GM12878 (cell line): ENCODE measurements at regions not wholly inside any gene's neighbourhood (a gene's known extent, or its start where the extent isn't known, plus 50 kb on each side); places are given as distances from the start of the nearest gene placed in this dataset.

Experiments
- ATAC-seq: fragments of 200-7000 bp; cut with Tn5 transposase; 3 replicates; pipeline ENCODE4 v1.9.1; 2020; ENCODE audit warnings: mild to moderate bottlenecking, moderate library complexity
- BruUV-seq: library from RNA; stranded (reverse); fragments of 400-500 nt; replicated peaks from 2 replicates; lab custom pipeline; 2021; lab: Mats Ljungman, UMichigan
- CTCF ChIA-PET: fragments of 300-600 bp; sonication (Branson Sonifier 250); formaldehyde crosslinking; extraction: SDS; loops from one replicate; lab custom pipeline; 2021; ENCODE audit warnings: inconsistent platforms; lab: Yijun Ruan, JAX
- POLR2A ChIA-PET: fragments of 350-600 bp; formaldehyde crosslinking; extraction: SDS; loops from one replicate; lab custom pipeline; 2021; ENCODE audit warnings: inconsistent platforms; lab: Charles Lee
- RAD21 ChIA-PET: fragments of 300-600 bp; sonication (Branson Sonifier 250); formaldehyde crosslinking; loops from one replicate; lab custom pipeline; 2023; ENCODE audit warnings: antibody characterized with exemption; ENCODE audit not compliant: unreplicated experiment; lab: Charles Lee
- SMC1A ChIA-PET: fragments of 300-600 bp; sonication (Branson Sonifier 250); formaldehyde crosslinking; loops from one replicate; lab custom pipeline; 2023; ENCODE audit not compliant: unreplicated experiment, uncharacterized antibody; lab: Charles Lee
- DNase-seq: peaks from one replicate; pipeline ENCODE4 v3.0.0-alpha.2; 2011; ENCODE audit warnings: low read depth, low spot score
- FAIRE-seq: peaks from 3 replicates; lab custom pipeline; 2011; peaks lifted over from hg19 to GRCh38; lab: Jason Lieb, UNC
- H2AFZ ChIP-seq: 2 replicates; pipeline ENCODE4 v1.6.0; 2011; ENCODE audit warnings: low read depth, low read length, control low read depth; ENCODE audit not compliant: control insufficient read depth
- H3K27ac ChIP-seq: 2 replicates; pipeline ENCODE4 v1.5.1; 2011; ENCODE audit warnings: control low read depth; ENCODE audit not compliant: control insufficient read depth, insufficient read depth
- H3K27me3 ChIP-seq, 2 experiments: replicated peaks in 1 of 2; 2 replicates each; pipeline versions ENCODE4 v1.6.0 to v1.6.1; 2011; ENCODE audit warnings: low read length in 1 of 2; ENCODE audit not compliant: control insufficient read depth in 2 of 2, insufficient read depth in 2 of 2
- H3K36me3 ChIP-seq, 2 experiments: 2 replicates each; pipeline ENCODE4 v1.5.1; 2011; ENCODE audit warnings: low read length in 1 of 2; ENCODE audit not compliant: control insufficient read depth in 2 of 2, insufficient read depth in 2 of 2
- H3K4me1 ChIP-seq: 2 replicates; pipeline ENCODE4 v1.6.1; 2011; ENCODE audit warnings: mild to moderate bottlenecking, low read length, moderate library complexity, mixed read lengths; ENCODE audit not compliant: control insufficient read depth, insufficient read depth
- H3K4me2 ChIP-seq: 2 replicates; pipeline ENCODE4 v1.6.0; 2011; ENCODE audit warnings: control low read depth; ENCODE audit not compliant: control insufficient read depth, insufficient read depth
- H3K4me3 ChIP-seq: fragments of 200-600 bp; sonication (generic); 2 replicates; pipeline ENCODE4 v1.5.1; 2016
- H3K79me2 ChIP-seq: 2 replicates; pipeline ENCODE4 v1.6.0; 2011; ENCODE audit warnings: low read length; ENCODE audit not compliant: control insufficient read depth, insufficient read depth
- H3K9ac ChIP-seq: 2 replicates; pipeline ENCODE4 v1.8.0; 2011; ENCODE audit warnings: low read length, control low read depth, mixed read lengths; ENCODE audit not compliant: control insufficient read depth, insufficient read depth
- H3K9me3 ChIP-seq: replicated peaks from 3 replicates; pipeline ENCODE4 v1.5.1; 2011; ENCODE audit warnings: mild to moderate bottlenecking, low read length; ENCODE audit not compliant: control insufficient read depth, insufficient read depth
- H4K20me1 ChIP-seq: 2 replicates; pipeline ENCODE4 v1.6.0; 2011; ENCODE audit not compliant: control insufficient read depth, insufficient read depth
- DPF2 ChIP-seq: fragments of 450-650 bp; IDR thresholded peaks from 2 replicates; pipeline ENCODE4 v1.6.1; 2017; ENCODE audit warnings: mild to moderate bottlenecking
- E4F1 ChIP-seq: fragments of 450-650 bp; IDR thresholded peaks from 2 replicates; pipeline ENCODE4 v1.6.1; 2018; ENCODE audit warnings: borderline replicate concordance, mild to moderate bottlenecking; ENCODE audit not compliant: partially characterized antibody
- EED ChIP-seq: sonication (generic); IDR thresholded peaks from 2 replicates; pipeline ENCODE4 v1.6.1; 2016; ENCODE audit warnings: antibody characterized with exemption, low read depth
- RB1 ChIP-seq: fragments of 450-650 bp; formaldehyde crosslinking; IDR thresholded peaks from 2 replicates; pipeline ENCODE4 v1.6.1; 2017; ENCODE audit warnings: mild to moderate bottlenecking, borderline replicate concordance
- SRF ChIP-seq, 2 experiments: IDR thresholded peaks; 2 replicates each; pipeline ENCODE4 v1.6.1; 2011; ENCODE audit warnings: low read depth in 2 of 2, low read length in 2 of 2, mild to moderate bottlenecking in 1 of 2, moderate library complexity in 1 of 2
- TCF7 ChIP-seq: IDR thresholded peaks from 2 replicates; pipeline ENCODE4 v1.6.1; 2014; ENCODE audit warnings: antibody characterized with exemption, borderline replicate concordance
- ZNF274 ChIP-seq: IDR thresholded peaks from one replicate; pipeline ENCODE4 v1.8.0; 2011; ENCODE audit not compliant: insufficient read length, insufficient read depth
- WGBS: methylation state at CpG from one replicate; pipeline ENCODE4 v1.1.6; 2016; ENCODE audit warnings: low lambda C conversion rate; ENCODE audit not compliant: insufficient replicate concordance, insufficient coverage; ENCODE audit errors: missing lambda C conversion rate; 5-methylcytosine and 5-hydroxymethylcytosine counted together
- in situ Hi-C: fragments of 300-500 bp; cut with MboI; formaldehyde crosslinking; loops from 9 replicates; pipeline ENCODE4 v1.14.3; 2018; ENCODE audit warnings: mixed read lengths
- intact Hi-C: fragments of 100-400 bp; cut with micrococcal nuclease; formaldehyde crosslinking; loops from one replicate; pipeline ENCODE4 v1.14.2; 2022; ENCODE audit not compliant: unreplicated experiment
- TF ChIP-seq, protein P1 (sequence below): fragments of 450-650 bp; IDR thresholded peaks from 2 replicates; pipeline ENCODE4 v1.6.1; 2016; ENCODE audit warnings: mild to moderate bottlenecking
- TF ChIP-seq, protein P2 (sequence below): IDR thresholded peaks from 2 replicates; pipeline ENCODE4 v1.6.1; 2012; ENCODE audit warnings: low read depth, low read length, improper control_type of control experiment
- TF ChIP-seq, protein P3 (sequence below): fragments of 450-650 bp; IDR thresholded peaks from 2 replicates; pipeline ENCODE4 v1.6.1; 2017; ENCODE audit warnings: antibody characterized with exemption, mild to moderate bottlenecking, moderate library complexity

DNA sequence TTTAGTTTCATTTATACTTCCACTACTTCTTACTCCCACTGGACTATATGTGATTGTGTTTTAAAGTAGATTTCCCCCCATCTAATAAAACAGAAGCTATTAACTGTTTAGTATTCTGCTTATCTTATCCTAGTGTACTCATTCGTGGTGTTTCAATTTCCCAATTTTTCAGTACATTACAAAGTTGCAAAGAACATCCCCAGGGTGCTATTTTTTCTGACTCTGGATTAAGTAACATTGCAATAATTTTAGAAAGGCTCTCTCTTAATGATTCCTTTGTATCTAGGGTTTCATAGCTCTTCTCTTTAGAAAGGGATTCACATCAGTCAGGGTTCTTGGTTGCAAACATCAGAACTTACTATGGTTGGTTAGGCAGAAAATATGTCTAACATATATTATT, 317.9 kb upstream of the DIPK2B start:
- Histone ChIP-seq H3K4me1 (no peaks in the 10 kb centered on the region), H2AFZ (no peak overlapping the region), H3K4me2 (no peak overlapping the region), H4K20me1 (no peaks in the 10 kb centered on the region), H3K9me3 (no peaks in the 10 kb centered on the region), H3K36me3 (no peaks in the 10 kb centered on the region), H3K79me2 (no peaks in the 10 kb centered on the region), H3K27ac (no peak overlapping the region), H3K27me3 (no peaks in the 10 kb centered on the region), H3K4me3 (no peak overlapping the region), H3K9ac (no peak overlapping the region)
- ChIA-PET SMC1A (no interaction called here), POLR2A (no interaction called here), RAD21 (no interaction called here), CTCF (no interaction called here)
- 0% methylated on average over 1 of the region's 1 CpG for WGBS
- intact Hi-C loops (loop anchor here (10.0 kb wide), 1 partner anchor 856 kb away; no protein-coding TSS in a partner anchor), in situ Hi-C loops (loop anchor here (10.0 kb wide), 1 partner anchor 326 kb away; no protein-coding TSS in a partner anchor)
- BruUV-seq, result no TSS peak
- FAIRE-seq, result no peak
- ATAC-seq, result no peak
- no peak for DNase-seq
- no peak for TF ChIP-seq RB1
- TF ChIP-seq, protein P1, sequence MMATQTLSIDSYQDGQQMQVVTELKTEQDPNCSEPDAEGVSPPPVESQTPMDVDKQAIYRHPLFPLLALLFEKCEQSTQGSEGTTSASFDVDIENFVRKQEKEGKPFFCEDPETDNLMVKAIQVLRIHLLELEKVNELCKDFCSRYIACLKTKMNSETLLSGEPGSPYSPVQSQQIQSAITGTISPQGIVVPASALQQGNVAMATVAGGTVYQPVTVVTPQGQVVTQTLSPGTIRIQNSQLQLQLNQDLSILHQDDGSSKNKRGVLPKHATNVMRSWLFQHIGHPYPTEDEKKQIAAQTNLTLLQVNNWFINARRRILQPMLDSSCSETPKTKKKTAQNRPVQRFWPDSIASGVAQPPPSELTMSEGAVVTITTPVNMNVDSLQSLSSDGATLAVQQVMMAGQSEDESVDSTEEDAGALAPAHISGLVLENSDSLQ, result no peak
- TF ChIP-seq, protein P2, sequence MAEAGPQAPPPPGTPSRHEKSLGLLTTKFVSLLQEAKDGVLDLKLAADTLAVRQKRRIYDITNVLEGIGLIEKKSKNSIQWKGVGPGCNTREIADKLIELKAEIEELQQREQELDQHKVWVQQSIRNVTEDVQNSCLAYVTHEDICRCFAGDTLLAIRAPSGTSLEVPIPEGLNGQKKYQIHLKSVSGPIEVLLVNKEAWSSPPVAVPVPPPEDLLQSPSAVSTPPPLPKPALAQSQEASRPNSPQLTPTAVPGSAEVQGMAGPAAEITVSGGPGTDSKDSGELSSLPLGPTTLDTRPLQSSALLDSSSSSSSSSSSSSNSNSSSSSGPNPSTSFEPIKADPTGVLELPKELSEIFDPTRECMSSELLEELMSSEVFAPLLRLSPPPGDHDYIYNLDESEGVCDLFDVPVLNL, result no peak
- TF ChIP-seq TCF7, result no peak
- TF ChIP-seq E4F1, result no peak
- TF ChIP-seq ZNF274, result no peak
- TF ChIP-seq EED, result no peak
- TF ChIP-seq SRF (IDR thresholded peaks at IDR 0.05; ENCODE audit: low read depth in 2 of 2, low read length in 2 of 2), result no peak
- no peak for TF ChIP-seq DPF2
- TF ChIP-seq, protein P3, sequence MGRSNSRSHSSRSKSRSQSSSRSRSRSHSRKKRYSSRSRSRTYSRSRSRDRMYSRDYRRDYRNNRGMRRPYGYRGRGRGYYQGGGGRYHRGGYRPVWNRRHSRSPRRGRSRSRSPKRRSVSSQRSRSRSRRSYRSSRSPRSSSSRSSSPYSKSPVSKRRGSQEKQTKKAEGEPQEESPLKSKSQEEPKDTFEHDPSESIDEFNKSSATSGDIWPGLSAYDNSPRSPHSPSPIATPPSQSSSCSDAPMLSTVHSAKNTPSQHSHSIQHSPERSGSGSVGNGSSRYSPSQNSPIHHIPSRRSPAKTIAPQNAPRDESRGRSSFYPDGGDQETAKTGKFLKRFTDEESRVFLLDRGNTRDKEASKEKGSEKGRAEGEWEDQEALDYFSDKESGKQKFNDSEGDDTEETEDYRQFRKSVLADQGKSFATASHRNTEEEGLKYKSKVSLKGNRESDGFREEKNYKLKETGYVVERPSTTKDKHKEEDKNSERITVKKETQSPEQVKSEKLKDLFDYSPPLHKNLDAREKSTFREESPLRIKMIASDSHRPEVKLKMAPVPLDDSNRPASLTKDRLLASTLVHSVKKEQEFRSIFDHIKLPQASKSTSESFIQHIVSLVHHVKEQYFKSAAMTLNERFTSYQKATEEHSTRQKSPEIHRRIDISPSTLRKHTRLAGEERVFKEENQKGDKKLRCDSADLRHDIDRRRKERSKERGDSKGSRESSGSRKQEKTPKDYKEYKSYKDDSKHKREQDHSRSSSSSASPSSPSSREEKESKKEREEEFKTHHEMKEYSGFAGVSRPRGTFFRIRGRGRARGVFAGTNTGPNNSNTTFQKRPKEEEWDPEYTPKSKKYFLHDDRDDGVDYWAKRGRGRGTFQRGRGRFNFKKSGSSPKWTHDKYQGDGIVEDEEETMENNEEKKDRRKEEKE, result no peak
